ENCODE measurements at regions not wholly inside any gene's neighbourhood (a gene's known extent, or its start where the extent isn't known, plus 50 kb on each side); places are given as distances from the start of the nearest gene placed in this dataset.

DNA sequence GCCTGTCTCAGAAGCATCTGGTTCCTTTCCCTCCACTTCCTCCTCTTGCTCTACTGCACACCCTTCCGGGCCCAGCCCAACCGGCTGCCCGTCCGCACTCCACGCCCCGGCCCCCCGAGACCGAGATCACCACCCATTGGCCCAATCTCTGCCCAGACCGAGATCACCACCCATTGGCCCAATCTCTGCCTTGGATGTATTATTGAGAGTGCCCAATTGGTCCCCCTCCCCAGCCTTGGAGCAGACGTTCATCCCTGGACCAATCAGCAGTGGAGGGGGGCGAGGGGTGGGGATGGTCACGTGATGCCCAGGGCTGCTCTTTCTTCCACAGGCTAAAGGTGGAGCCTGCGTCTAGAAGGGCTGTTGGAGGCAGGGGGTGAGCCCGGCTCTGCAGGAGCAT is 75.6 kb upstream of the TMEM132C start:
- Histone ChIP-seq H3K4me2 (ENCODE audit: insufficient read depth, low read length) (no peak overlapping the region), H2AFZ (ENCODE audit: low read depth, low read length) (no peak overlapping the region), H3K27ac (ENCODE audit: insufficient read depth, low read depth, low read length) (no peak overlapping the region), H3K4me1 (ENCODE audit: control insufficient read depth, extremely low read depth, insufficient read depth, low read length) (no peaks in the 10 kb centered on the region), H3K9me3 (replicated peaks; ENCODE audit: control insufficient read depth, insufficient read depth, low read length) (peaks cover 6% of the 10 kb centered on the region), H3K79me2 (ENCODE audit: control insufficient read depth, insufficient read depth, low read length) (no peaks in the 10 kb centered on the region), H3K36me3 (ENCODE audit: control insufficient read depth in 2 of 2, extremely low read depth in 1 of 2, insufficient read depth in 2 of 2, low read length in 2 of 2) (no peaks in the 10 kb centered on the region), H3K27me3 (ENCODE audit: control insufficient read depth in 2 of 2, insufficient read depth in 2 of 2, low read length in 2 of 2) (no peaks in the 10 kb centered on the region), H4K20me1 (replicated peaks; ENCODE audit: control insufficient read depth, extremely low read depth, insufficient read depth, low read length) (no peaks in the 10 kb centered on the region), H3K9me1 (replicated peaks; ENCODE audit: control insufficient read depth, extremely low read depth, insufficient read depth, low read length) (no peaks in the 10 kb centered on the region), H3K9ac (replicated peaks; ENCODE audit: extremely low read depth, insufficient read depth, low read length) (no peak overlapping the region), H3K4me3 (replicated peaks in 1 of 3; ENCODE audit: insufficient read depth in 1 of 3, low read depth in 1 of 3, low read length in 3 of 3) (no peak overlapping the region)
- ChIA-PET POLR2A (no interaction called here), CTCF (no interaction called here)
- intact Hi-C loops (cut with micrococcal nuclease) = no loop called here
- TF ChIP-seq GATA2 (IDR thresholded peaks at IDR 0.05; ENCODE audit: insufficient read depth, insufficient read length, low read depth, low read length) (no peak), MYC (IDR thresholded peaks at IDR 0.05; ENCODE audit: low read depth, low read length) (no peak), EZH2 (IDR thresholded peaks at IDR 0.05; ENCODE audit: borderline replicate concordance, low read depth, low read length, severe bottlenecking) (no peak), FOS (IDR thresholded peaks at IDR 0.05; ENCODE audit: borderline replicate concordance, insufficient read depth, low read length) (no peak), POLR2A (IDR thresholded peaks at IDR 0.05; ENCODE audit: low read depth, low read length) (no peak), POLR2AphosphoS5 (IDR thresholded peaks at IDR 0.05; ENCODE audit: insufficient read depth, low read depth, low read length) (no peak), JUN (IDR thresholded peaks at IDR 0.05; ENCODE audit: borderline replicate concordance, insufficient read depth, insufficient read length, low read depth) (no peak)
- TF ChIP-seq, protein P1, sequence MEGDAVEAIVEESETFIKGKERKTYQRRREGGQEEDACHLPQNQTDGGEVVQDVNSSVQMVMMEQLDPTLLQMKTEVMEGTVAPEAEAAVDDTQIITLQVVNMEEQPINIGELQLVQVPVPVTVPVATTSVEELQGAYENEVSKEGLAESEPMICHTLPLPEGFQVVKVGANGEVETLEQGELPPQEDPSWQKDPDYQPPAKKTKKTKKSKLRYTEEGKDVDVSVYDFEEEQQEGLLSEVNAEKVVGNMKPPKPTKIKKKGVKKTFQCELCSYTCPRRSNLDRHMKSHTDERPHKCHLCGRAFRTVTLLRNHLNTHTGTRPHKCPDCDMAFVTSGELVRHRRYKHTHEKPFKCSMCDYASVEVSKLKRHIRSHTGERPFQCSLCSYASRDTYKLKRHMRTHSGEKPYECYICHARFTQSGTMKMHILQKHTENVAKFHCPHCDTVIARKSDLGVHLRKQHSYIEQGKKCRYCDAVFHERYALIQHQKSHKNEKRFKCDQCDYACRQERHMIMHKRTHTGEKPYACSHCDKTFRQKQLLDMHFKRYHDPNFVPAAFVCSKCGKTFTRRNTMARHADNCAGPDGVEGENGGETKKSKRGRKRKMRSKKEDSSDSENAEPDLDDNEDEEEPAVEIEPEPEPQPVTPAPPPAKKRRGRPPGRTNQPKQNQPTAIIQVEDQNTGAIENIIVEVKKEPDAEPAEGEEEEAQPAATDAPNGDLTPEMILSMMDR (IDR thresholded peaks at IDR 0.05; ENCODE audit: extremely low read depth in 1 of 2, insufficient read depth in 1 of 2, low read depth in 1 of 2, low read length in 2 of 2) = no peak
- TF ChIP-seq, protein P2, sequence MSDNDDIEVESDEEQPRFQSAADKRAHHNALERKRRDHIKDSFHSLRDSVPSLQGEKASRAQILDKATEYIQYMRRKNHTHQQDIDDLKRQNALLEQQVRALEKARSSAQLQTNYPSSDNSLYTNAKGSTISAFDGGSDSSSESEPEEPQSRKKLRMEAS (IDR thresholded peaks at IDR 0.05; ENCODE audit: insufficient read depth, insufficient read length) = no peak
- dilution Hi-C loops (cut with MboI; ENCODE audit: extremely low pct_ligation_motif_present, low sequenced_read_pairs) = no loop called here
- BruUV-seq (replicated peaks) = no TSS peak
- FAIRE-seq (no peak), DNase-seq (ENCODE audit: low read depth, low spot score) (no peak)

Data from endothelial cell of umbilical vein (primary cell).